OCI-LY7 (cell line): ENCODE measurements at regions not wholly inside any gene's neighbourhood (a gene's known extent, or its start where the extent isn't known, plus 50 kb on each side); places are given as distances from the start of the nearest gene placed in this dataset.

Experiments
- BruUV-seq: library from RNA; stranded (reverse); fragments of 400-500 nt; replicated peaks from 2 replicates; lab custom pipeline; 2021; lab: Mats Ljungman, UMichigan
- CTCF ChIA-PET: fragments of 300-600 bp; sonication (Branson Sonifier 250); formaldehyde crosslinking; loops from one replicate; lab custom pipeline; 2022; ENCODE audit warnings: antibody characterized with exemption; ENCODE audit not compliant: unreplicated experiment; lab: Charles Lee
- POLR2A ChIA-PET: fragments of 300-600 bp; sonication (Branson Sonifier 250); formaldehyde crosslinking; loops from one replicate; lab custom pipeline; 2022; ENCODE audit warnings: antibody characterized with exemption; lab: Charles Lee
- DNase-seq: peaks from one replicate; pipeline ENCODE4 v3.0.0-alpha.2; 2015; ENCODE audit warnings: low spot score
- H2AFZ ChIP-seq: fragments of 200-600 bp; sonication (generic), shearing (Covaris generic); 2 replicates; pipeline ENCODE4 v1.6.1; 2014; ENCODE audit warnings: mild to moderate bottlenecking, antibody characterized with exemption, low read length, moderate library complexity
- H3K27ac ChIP-seq: fragments of 200-600 bp; sonication (generic); 2 replicates; pipeline ENCODE4 v1.5.1; 2014; ENCODE audit warnings: mixed run types, low read depth, mild to moderate bottlenecking, moderate library complexity, low read length, inconsistent platforms; ENCODE audit not compliant: poor library complexity, severe bottlenecking
- H3K36me3 ChIP-seq: fragments of 200-600 bp; sonication (generic); 2 replicates; pipeline ENCODE4 v1.6.1; 2014; ENCODE audit warnings: mild to moderate bottlenecking, antibody characterized with exemption, low read length, moderate library complexity, mixed read lengths; ENCODE audit not compliant: insufficient read depth
- H3K4me1 ChIP-seq: fragments of 200-600 bp; sonication (generic); 2 replicates; pipeline ENCODE4 v1.5.1; 2014; ENCODE audit warnings: mild to moderate bottlenecking, low read length; ENCODE audit not compliant: insufficient read depth, poor library complexity, severe bottlenecking
- H3K4me2 ChIP-seq: fragments of 200-600 bp; sonication (generic); 2 replicates; pipeline ENCODE4 v1.6.1; 2014; ENCODE audit warnings: mild to moderate bottlenecking, low read length
- H3K4me3 ChIP-seq: fragments of 200-600 bp; sonication (generic); 2 replicates; pipeline ENCODE4 v1.5.1; 2014; ENCODE audit warnings: mild to moderate bottlenecking, low read depth, low read length; ENCODE audit not compliant: poor library complexity, severe bottlenecking
- H3K79me2 ChIP-seq: fragments of 200-600 bp; sonication (generic); 2 replicates; pipeline ENCODE4 v1.6.1; 2016; ENCODE audit warnings: low read depth, mild to moderate bottlenecking, low read length, moderate library complexity, mixed read lengths; ENCODE audit not compliant: insufficient read depth
- H3K9me2 ChIP-seq: fragments of 200-600 bp; sonication (generic); 2 replicates; pipeline ENCODE4 v1.6.1; 2016; ENCODE audit warnings: mild to moderate bottlenecking, low read length, mixed read lengths; ENCODE audit not compliant: insufficient read depth
- H3K9me3 ChIP-seq: fragments of 200-600 bp; sonication (generic); 2 replicates; pipeline ENCODE4 v1.6.1; 2014; ENCODE audit warnings: mild to moderate bottlenecking, mixed run types, low read length, mixed read lengths
- H4K20me1 ChIP-seq: fragments of 200-600 bp; sonication (generic); 2 replicates; pipeline ENCODE4 v1.6.1; 2014; ENCODE audit warnings: mild to moderate bottlenecking, antibody characterized with exemption, low read length, moderate library complexity, mixed read lengths; ENCODE audit not compliant: insufficient read depth
- CTCF ChIP-seq: fragments of 200-600 bp; sonication (generic); conservative IDR thresholded peaks from 2 replicates; pipeline ENCODE4 v1.5.1; 2014; ENCODE audit warnings: mild to moderate bottlenecking, antibody characterized with exemption, low read length, moderate library complexity, mixed read lengths
- EZH2phosphoT487 ChIP-seq: fragments of 200-600 bp; sonication (generic); IDR thresholded peaks from 2 replicates; pipeline ENCODE4 v1.6.1; 2018; ENCODE audit warnings: low read depth, borderline replicate concordance, mild to moderate bottlenecking, mixed run types, antibody characterized with exemption, low read length, moderate library complexity, mixed read lengths
- intact Hi-C: fragments of 100-400 bp; cut with micrococcal nuclease; formaldehyde crosslinking; loops from one replicate; pipeline ENCODE4 v1.10.0; 2022; ENCODE audit not compliant: unreplicated experiment

- Histone ChIP-seq H3K9me3 (no peaks in the 10 kb centered on the region), H3K27ac (no peak overlapping the region), H3K36me3 (no peaks in the 10 kb centered on the region), H3K4me2 (no peak overlapping the region), H3K4me3 (no peak overlapping the region), H3K9me2 (no peaks in the 10 kb centered on the region), H3K4me1 (no peaks in the 10 kb centered on the region), H4K20me1 (no peaks in the 10 kb centered on the region), H2AFZ (no peak overlapping the region), H3K79me2 (no peaks in the 10 kb centered on the region)
- ChIA-PET CTCF (interaction anchor here (0.5 kb wide), 1 partner anchor 307 kb away, joined by 4 read pairs; no protein-coding TSS in a partner anchor), POLR2A (no interaction called here)
- TF ChIP-seq CTCF (no peak), EZH2phosphoT487 (no peak)
- BruUV-seq, result no TSS peak
- intact Hi-C loops, result no loop called here
- DNase-seq, result no peak
These were observed 340.3 kb downstream of the CYRIA start for GRCh38 chr2:16325016-16325975.

DNA sequence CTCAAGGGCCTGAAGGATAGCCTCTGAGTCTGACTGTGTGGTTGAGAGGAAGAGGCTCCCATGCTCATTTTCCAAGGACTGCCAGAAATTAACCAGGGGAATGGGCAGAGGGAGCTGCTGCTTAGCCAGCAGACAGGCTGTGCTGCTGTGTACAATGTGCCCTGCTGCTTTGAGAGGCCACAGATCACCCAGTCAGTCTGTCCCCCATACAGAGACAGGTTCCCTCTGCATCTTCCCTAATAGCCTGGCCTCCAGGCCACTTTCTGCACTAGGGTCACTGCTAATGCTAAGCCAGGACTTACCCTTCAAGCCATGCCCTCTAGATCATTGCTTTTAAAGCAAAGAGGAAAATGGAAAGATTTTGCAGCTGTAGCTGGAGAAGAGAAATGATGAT lies 341.1 kb downstream of the CYRIA start:
- no peak overlapping the region for H3K27ac ChIP-seq
- H3K4me2 ChIP-seq, result no peak overlapping the region
- H3K4me1 ChIP-seq, result no peaks in the 10 kb centered on the region
- H4K20me1 ChIP-seq, result no peaks in the 10 kb centered on the region
- no peaks in the 10 kb centered on the region for H3K79me2 ChIP-seq
- H3K4me3 ChIP-seq, result no peak overlapping the region
- TF ChIP-seq EZH2phosphoT487, result no peak
- no peak for TF ChIP-seq CTCF
- no peak for DNase-seq
- intact Hi-C loops, result no loop called here
- BruUV-seq, result no TSS peak
- ChIA-PET POLR2A (no interaction called here), CTCF (interaction anchor here (0.5 kb wide), 1 partner anchor 306 kb away, joined by 4 read pairs; no protein-coding TSS in a partner anchor)
- no peaks in the 10 kb centered on the region for H3K9me2 ChIP-seq
- no peaks in the 10 kb centered on the region for H3K36me3 ChIP-seq
- H2AFZ ChIP-seq, result no peak overlapping the region
- H3K9me3 ChIP-seq, result no peaks in the 10 kb centered on the region
